ENCODE measurements at regions not wholly inside any gene's neighbourhood (a gene's known extent, or its start where the extent isn't known, plus 50 kb on each side); places are given as distances from the start of the nearest gene placed in this dataset.

DNA sequence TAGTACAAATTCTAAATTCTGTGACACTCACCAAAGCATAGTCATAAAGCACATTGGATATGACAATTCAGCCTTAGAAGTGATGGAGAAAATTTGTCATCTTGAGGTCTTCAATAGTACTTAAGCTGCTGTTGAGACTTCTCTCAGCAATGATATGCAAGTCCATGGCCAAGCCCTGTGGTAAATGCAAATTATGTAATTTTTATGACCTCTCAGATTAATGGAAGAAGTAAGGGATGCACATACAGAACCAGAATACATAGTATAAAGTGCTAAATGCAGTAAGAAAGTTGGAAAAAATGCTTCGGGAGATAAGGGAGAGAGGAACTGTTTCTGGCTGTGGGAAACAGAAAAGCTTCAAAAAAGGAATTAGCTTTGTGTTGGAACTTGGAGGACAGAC, 700.7 kb downstream of the RNF144B start:
- no peak overlapping the region for H2AFZ ChIP-seq (replicated peaks; ENCODE audit: low read length, poor library complexity)
- no peak overlapping the region for H3K4me3 ChIP-seq (ENCODE audit: insufficient read depth, low read depth, low read length)
- DNase-seq (no peak), ATAC-seq (ENCODE audit: low read depth) (no peak)
- no peak overlapping the region for H2BK5ac ChIP-seq (ENCODE audit: low read depth, low read length, poor library complexity, severe bottlenecking)
- H2BK120ac ChIP-seq (ENCODE audit: low read depth, low read length): no peak overlapping the region
- in situ Hi-C loops (cut with MboI; ENCODE audit: low sequenced_read_pairs) (no loop called here), dilution Hi-C loops (cut with HindIII; ENCODE audit: low sequenced_read_pairs, unreplicated experiment) (no loop called here), intact Hi-C loops (cut with micrococcal nuclease) (no loop called here)
- H3K18ac ChIP-seq (ENCODE audit: low read depth, low read length): no peak overlapping the region
- POLR2A ChIA-PET (ENCODE audit: unreplicated experiment): no interaction called here
- CTCF ChIA-PET: no interaction called here
- BruUV-seq (replicated peaks): no TSS peak
- no peak overlapping the region for H2BK15ac ChIP-seq (ENCODE audit: low read depth, low read length)
- H3K4me2 ChIP-seq (ENCODE audit: low read depth, low read length): no peak overlapping the region
- H3K79me1 ChIP-seq (ENCODE audit: low read depth in 1 of 2, low read length in 2 of 2): no peaks in the 10 kb centered on the region
- H3K14ac ChIP-seq (replicated peaks; ENCODE audit: low read depth, low read length): no peak overlapping the region
- H2AK5ac ChIP-seq (ENCODE audit: low read depth, low read length): no peak overlapping the region
- H4K91ac ChIP-seq (ENCODE audit: insufficient read depth, low read depth, low read length): no peak overlapping the region
- no peaks in the 10 kb centered on the region for H3K4me1 ChIP-seq (ENCODE audit: control insufficient read depth, insufficient read depth, low read length)
- H3K27ac ChIP-seq (ENCODE audit: insufficient read depth, low read length): no peak overlapping the region
- no peaks in the 10 kb centered on the region for H3K36me3 ChIP-seq (ENCODE audit: control insufficient read depth, insufficient read depth, low read length)
- no peak overlapping the region for H3K4ac ChIP-seq (ENCODE audit: low read depth, low read length)
- no peaks in the 10 kb centered on the region for H3K9me1 ChIP-seq (ENCODE audit: insufficient read depth, low read length)
- no peak overlapping the region for H3K56ac ChIP-seq (ENCODE audit: extremely low read depth, insufficient read depth, low read length)
- WGBS, 2 experiments (ENCODE audit: extremely low coverage in 2 of 2, insufficient read length in 1 of 2): no CpG with 5 or more reads among the region's 1 CpG
- TF ChIP-seq MAFK (IDR thresholded peaks at IDR 0.05; ENCODE audit: low read depth, low read length) (no peak), POLR2A (IDR thresholded peaks at IDR 0.05; ENCODE audit: low read depth, low read length) (no peak), MXI1 (IDR thresholded peaks at IDR 0.05; ENCODE audit: borderline replicate concordance, low read depth, low read length) (no peak), RAD21 (IDR thresholded peaks at IDR 0.05; ENCODE audit: low read length) (no peak), RCOR1 (IDR thresholded peaks at IDR 0.05; ENCODE audit: insufficient replicate concordance, low read length) (no peak), CHD1 (IDR thresholded peaks at IDR 0.05; ENCODE audit: low read depth, low read length) (no peak), FOS (IDR thresholded peaks at IDR 0.05; ENCODE audit: low read depth, low read length) (no peak), SMC3 (IDR thresholded peaks at IDR 0.05; ENCODE audit: low read depth, low read length) (no peak), MAZ (IDR thresholded peaks at IDR 0.05; ENCODE audit: borderline replicate concordance, low read depth, low read length) (no peak), CEBPB (IDR thresholded peaks at IDR 0.05; ENCODE audit: low read depth, low read length) (no peak), NFE2L2 (IDR thresholded peaks at IDR 0.05; ENCODE audit: low read depth, low read length) (no peak), BHLHE40 (IDR thresholded peaks at IDR 0.05; ENCODE audit: low read depth, low read length) (no peak), RFX5 (IDR thresholded peaks at IDR 0.05; ENCODE audit: low read depth, low read length) (no peak)
- TF ChIP-seq, protein P1, sequence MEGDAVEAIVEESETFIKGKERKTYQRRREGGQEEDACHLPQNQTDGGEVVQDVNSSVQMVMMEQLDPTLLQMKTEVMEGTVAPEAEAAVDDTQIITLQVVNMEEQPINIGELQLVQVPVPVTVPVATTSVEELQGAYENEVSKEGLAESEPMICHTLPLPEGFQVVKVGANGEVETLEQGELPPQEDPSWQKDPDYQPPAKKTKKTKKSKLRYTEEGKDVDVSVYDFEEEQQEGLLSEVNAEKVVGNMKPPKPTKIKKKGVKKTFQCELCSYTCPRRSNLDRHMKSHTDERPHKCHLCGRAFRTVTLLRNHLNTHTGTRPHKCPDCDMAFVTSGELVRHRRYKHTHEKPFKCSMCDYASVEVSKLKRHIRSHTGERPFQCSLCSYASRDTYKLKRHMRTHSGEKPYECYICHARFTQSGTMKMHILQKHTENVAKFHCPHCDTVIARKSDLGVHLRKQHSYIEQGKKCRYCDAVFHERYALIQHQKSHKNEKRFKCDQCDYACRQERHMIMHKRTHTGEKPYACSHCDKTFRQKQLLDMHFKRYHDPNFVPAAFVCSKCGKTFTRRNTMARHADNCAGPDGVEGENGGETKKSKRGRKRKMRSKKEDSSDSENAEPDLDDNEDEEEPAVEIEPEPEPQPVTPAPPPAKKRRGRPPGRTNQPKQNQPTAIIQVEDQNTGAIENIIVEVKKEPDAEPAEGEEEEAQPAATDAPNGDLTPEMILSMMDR (conservative IDR thresholded peaks at IDR 0.05; ENCODE audit: low read depth, low read length): no peak
- TF ChIP-seq, protein P2, sequence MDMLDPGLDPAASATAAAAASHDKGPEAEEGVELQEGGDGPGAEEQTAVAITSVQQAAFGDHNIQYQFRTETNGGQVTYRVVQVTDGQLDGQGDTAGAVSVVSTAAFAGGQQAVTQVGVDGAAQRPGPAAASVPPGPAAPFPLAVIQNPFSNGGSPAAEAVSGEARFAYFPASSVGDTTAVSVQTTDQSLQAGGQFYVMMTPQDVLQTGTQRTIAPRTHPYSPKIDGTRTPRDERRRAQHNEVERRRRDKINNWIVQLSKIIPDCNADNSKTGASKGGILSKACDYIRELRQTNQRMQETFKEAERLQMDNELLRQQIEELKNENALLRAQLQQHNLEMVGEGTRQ (IDR thresholded peaks at IDR 0.05; ENCODE audit: low read depth, low read length): no peak
- TF ChIP-seq, protein P3, sequence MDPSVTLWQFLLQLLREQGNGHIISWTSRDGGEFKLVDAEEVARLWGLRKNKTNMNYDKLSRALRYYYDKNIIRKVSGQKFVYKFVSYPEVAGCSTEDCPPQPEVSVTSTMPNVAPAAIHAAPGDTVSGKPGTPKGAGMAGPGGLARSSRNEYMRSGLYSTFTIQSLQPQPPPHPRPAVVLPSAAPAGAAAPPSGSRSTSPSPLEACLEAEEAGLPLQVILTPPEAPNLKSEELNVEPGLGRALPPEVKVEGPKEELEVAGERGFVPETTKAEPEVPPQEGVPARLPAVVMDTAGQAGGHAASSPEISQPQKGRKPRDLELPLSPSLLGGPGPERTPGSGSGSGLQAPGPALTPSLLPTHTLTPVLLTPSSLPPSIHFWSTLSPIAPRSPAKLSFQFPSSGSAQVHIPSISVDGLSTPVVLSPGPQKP (IDR thresholded peaks at IDR 0.05; ENCODE audit: borderline replicate concordance, low read depth, low read length): no peak
- no peak overlapping the region for H4K5ac ChIP-seq (ENCODE audit: low read depth, low read length)
- no peak overlapping the region for H2BK20ac ChIP-seq (ENCODE audit: low read depth, low read length)
- no peak overlapping the region for H4K8ac ChIP-seq (ENCODE audit: low read depth in 2 of 2, low read length in 2 of 2)
- no peak overlapping the region for H3K23ac ChIP-seq (ENCODE audit: low read depth, low read length)
- H3K9me3 ChIP-seq (ENCODE audit: control insufficient read depth, insufficient read depth, low read length): no peaks in the 10 kb centered on the region
- H3K27me3 ChIP-seq (ENCODE audit: control insufficient read depth, insufficient read depth, low read length): no peaks in the 10 kb centered on the region
- H2AK9ac ChIP-seq (replicated peaks; ENCODE audit: low read depth, low read length, poor library complexity): no peak overlapping the region
- H4K20me1 ChIP-seq (ENCODE audit: insufficient read depth, low read length): no peaks in the 10 kb centered on the region
- no peak overlapping the region for H3K9ac ChIP-seq (ENCODE audit: low read depth, low read length)

Measured in IMR-90 (cell line).